Neural cell (in vitro differentiated cells): ENCODE measurements at regions not wholly inside any gene's neighbourhood (a gene's known extent, or its start where the extent isn't known, plus 50 kb on each side); places are given as distances from the start of the nearest gene placed in this dataset.

Experiments
- H2AFZ ChIP-seq: fragments of 200-600, 300-800 bp; sonication (generic), shearing (Covaris generic); 2 replicates; pipeline ENCODE4 v1.6.0; 2014; ENCODE audit warnings: low read depth, mild to moderate bottlenecking, antibody characterized with exemption, low read length, moderate library complexity
- H3F3A ChIP-seq: fragments of 200-600 bp; shearing (Covaris generic); 2 replicates; pipeline ENCODE4 v1.6.1; 2016; ENCODE audit warnings: mild to moderate bottlenecking, moderate library complexity, mixed read lengths, antibody characterized with exemption, low read length; ENCODE audit not compliant: insufficient read depth, poor library complexity, severe bottlenecking
- H3K27ac ChIP-seq: fragments of 200-600, 300-800 bp; sonication (generic), shearing (Covaris generic); 2 replicates; pipeline ENCODE4 v1.5.1; 2014; ENCODE audit warnings: mild to moderate bottlenecking, low read length, moderate library complexity
- H3K27me3 ChIP-seq: fragments of 300-800, 200-600 bp; sonication (generic), shearing (Covaris generic); 2 replicates; pipeline ENCODE4 v1.6.0; 2014; ENCODE audit warnings: mild to moderate bottlenecking, low read depth, low read length, moderate library complexity; ENCODE audit not compliant: insufficient read depth
- H3K36me3 ChIP-seq: fragments of 300-800, 200-600 bp; sonication (generic), shearing (Covaris generic); 2 replicates; pipeline ENCODE4 v1.5.1; 2014; ENCODE audit warnings: mild to moderate bottlenecking, antibody characterized with exemption, low read length, moderate library complexity; ENCODE audit not compliant: insufficient read depth
- H3K4me2 ChIP-seq: fragments of 300-800, 200-600 bp; sonication (generic), shearing (Covaris generic); 2 replicates; pipeline ENCODE4 v1.6.0; 2014; ENCODE audit warnings: mild to moderate bottlenecking, low read length
- H3K4me3 ChIP-seq: fragments of 300-800, 200-600 bp; sonication (generic), shearing (Covaris generic); 2 replicates; pipeline ENCODE4 v1.5.1; 2014; ENCODE audit warnings: mild to moderate bottlenecking, low read length, moderate library complexity
- H3K79me2 ChIP-seq: fragments of 200-600 bp; shearing (Covaris generic); replicated peaks from 2 replicates; pipeline ENCODE4 v1.6.0; 2014; ENCODE audit warnings: mild to moderate bottlenecking, low read length, moderate library complexity; ENCODE audit not compliant: insufficient read depth
- H3K9ac ChIP-seq: fragments of 300-800, 200-600 bp; sonication (generic), shearing (Covaris generic); 2 replicates; pipeline ENCODE4 v1.6.1; 2016; ENCODE audit warnings: mild to moderate bottlenecking, low read length, mixed read lengths
- H3K9me2 ChIP-seq: fragments of 200-600 bp; shearing (Covaris generic); 2 replicates; pipeline ENCODE4 v1.6.1; 2016; ENCODE audit warnings: mild to moderate bottlenecking, low read length, mixed read lengths; ENCODE audit not compliant: insufficient read depth
- H3K9me3 ChIP-seq: fragments of 200-600, 300-800 bp; sonication (generic), shearing (Covaris generic); 2 replicates; pipeline ENCODE4 v1.6.1; 2016; ENCODE audit warnings: mild to moderate bottlenecking, mixed run types, low read length, moderate library complexity, mixed read lengths
- H4K20me1 ChIP-seq: fragments of 200-600 bp; shearing (Covaris generic); 2 replicates; pipeline ENCODE4 v1.6.1; 2016; ENCODE audit warnings: mild to moderate bottlenecking, mixed run types; ENCODE audit not compliant: insufficient read depth
- CTCF ChIP-seq: fragments of 450-650 bp; IDR thresholded peaks from 2 replicates; pipeline ENCODE4 v1.5.1; 2014; ENCODE audit warnings: antibody characterized with exemption, mild to moderate bottlenecking, moderate library complexity; ENCODE audit not compliant: poor library complexity, severe bottlenecking
- EP300 ChIP-seq: fragments of 450-650 bp; conservative IDR thresholded peaks from 2 replicates; pipeline ENCODE4 v1.6.1; 2014; ENCODE audit warnings: antibody characterized with exemption, mild to moderate bottlenecking, moderate library complexity; ENCODE audit not compliant: poor library complexity, severe bottlenecking
- EZH2 ChIP-seq: fragments of 200-600, 300-800 bp; shearing (Covaris generic), sonication (generic); IDR thresholded peaks from 2 replicates; pipeline ENCODE4 v1.6.1; 2014; ENCODE audit warnings: antibody characterized with exemption, low read length, borderline replicate concordance, mild to moderate bottlenecking; ENCODE audit not compliant: insufficient read depth, poor library complexity, severe bottlenecking
- MXI1 ChIP-seq: fragments of 450-650 bp; conservative IDR thresholded peaks from 2 replicates; pipeline ENCODE4 v1.6.1; 2014; ENCODE audit warnings: antibody characterized with exemption, mild to moderate bottlenecking; ENCODE audit not compliant: poor library complexity, severe bottlenecking
- POLR2AphosphoS5 ChIP-seq: IDR thresholded peaks from 2 replicates; pipeline ENCODE4 v1.6.1; 2012
- RAD21 ChIP-seq: fragments of 450-650 bp; conservative IDR thresholded peaks from 2 replicates; pipeline ENCODE4 v1.6.1; 2014; ENCODE audit warnings: antibody characterized with exemption, mild to moderate bottlenecking, moderate library complexity
- REST ChIP-seq: IDR thresholded peaks from 2 replicates; pipeline ENCODE4 v1.6.1; 2012; ENCODE audit warnings: borderline replicate concordance
- SMC3 ChIP-seq: fragments of 450-650 bp; conservative IDR thresholded peaks from 2 replicates; pipeline ENCODE4 v1.6.1; 2014; ENCODE audit warnings: antibody characterized with exemption, mild to moderate bottlenecking, moderate library complexity; ENCODE audit not compliant: poor library complexity
- TAF1 ChIP-seq: IDR thresholded peaks from 2 replicates; pipeline ENCODE4 v1.6.1; 2012; ENCODE audit warnings: low read depth

- Histone ChIP-seq H3K9me2 (no peaks in the 10 kb centered on the region), H2AFZ (no peak overlapping the region), H3K9me3 (no peaks in the 10 kb centered on the region), H3K4me3 (no peak overlapping the region), H3K27ac (no peak overlapping the region), H3K79me2 (no peaks in the 10 kb centered on the region), H3F3A (peaks cover 4% of the 10 kb centered on the region), H3K27me3 (no peaks in the 10 kb centered on the region), H4K20me1 (no peaks in the 10 kb centered on the region), H3K9ac (no peak overlapping the region), H3K4me2 (no peak overlapping the region), H3K36me3 (no peaks in the 10 kb centered on the region)
- TF ChIP-seq EP300 (no peak), POLR2AphosphoS5 (no peak)
Measured at GRCh38 chr7:28349637-28350036, 62.7 kb upstream of the CREB5 start.

GRCh38 chr7:28350662-28351061 lies 61.7 kb upstream of the CREB5 start:
- Histone ChIP-seq H3K4me3 (no peak overlapping the region), H2AFZ (no peak overlapping the region), H4K20me1 (no peaks in the 10 kb centered on the region), H3F3A (peaks cover 5% of the 10 kb centered on the region), H3K9me3 (no peaks in the 10 kb centered on the region), H3K79me2 (no peaks in the 10 kb centered on the region), H3K27ac (no peak overlapping the region), H3K4me2 (no peak overlapping the region), H3K36me3 (no peaks in the 10 kb centered on the region), H3K9me2 (no peaks in the 10 kb centered on the region), H3K27me3 (no peaks in the 10 kb centered on the region), H3K9ac (no peak overlapping the region)
- no peak for TF ChIP-seq REST
- no peak for TF ChIP-seq MXI1
- no peak for TF ChIP-seq EP300
- TF ChIP-seq RAD21, result no peak
- no peak for TF ChIP-seq POLR2AphosphoS5
- no peak for TF ChIP-seq CTCF
- no peak for TF ChIP-seq SMC3
- no peak for TF ChIP-seq EZH2
- TF ChIP-seq TAF1, result no peak

GRCh38 chr7:28351450-28351849 lies 60.9 kb upstream of the CREB5 start:
- no peaks in the 10 kb centered on the region for H3K27me3 ChIP-seq
- no peak for TF ChIP-seq TAF1
- TF ChIP-seq SMC3, result no peak
- no peak for TF ChIP-seq EP300
- TF ChIP-seq RAD21, result no peak
- no peak for TF ChIP-seq EZH2
- no peak for TF ChIP-seq REST
- no peak for TF ChIP-seq MXI1
- no peak for TF ChIP-seq POLR2AphosphoS5
- TF ChIP-seq CTCF, result no peak
- no peaks in the 10 kb centered on the region for H3K9me2 ChIP-seq
- H3K4me2 ChIP-seq, result no peak overlapping the region
- H3K36me3 ChIP-seq, result no peaks in the 10 kb centered on the region
- no peak overlapping the region for H3K9ac ChIP-seq
- no peaks in the 10 kb centered on the region for H3K79me2 ChIP-seq
- no peak overlapping the region for H2AFZ ChIP-seq
- H3F3A ChIP-seq, result peaks cover 9% of the 10 kb centered on the region
- H4K20me1 ChIP-seq, result no peaks in the 10 kb centered on the region
- H3K9me3 ChIP-seq, result no peaks in the 10 kb centered on the region
- H3K27ac ChIP-seq, result no peak overlapping the region
- no peak overlapping the region for H3K4me3 ChIP-seq
